H9 (cell line): ENCODE measurements at regions not wholly inside any gene's neighbourhood (a gene's known extent, or its start where the extent isn't known, plus 50 kb on each side); places are given as distances from the start of the nearest gene placed in this dataset.

Experiments used
- DNase-seq: peaks from one replicate; pipeline ENCODE4 v3.0.0-alpha.2; 2017
- H2AFZ ChIP-seq: one replicate; pipeline ENCODE4 v1.6.1; 2013; ENCODE audit warnings: mild to moderate bottlenecking, low read length, control low read depth, moderate library complexity
- H2AK5ac ChIP-seq: 2 replicates; pipeline ENCODE4 v1.6.1; 2013; ENCODE audit warnings: low read length, control low read depth, mixed read lengths; ENCODE audit not compliant: insufficient read length
- H2BK120ac ChIP-seq: one replicate; pipeline ENCODE4 v1.6.1; 2013; ENCODE audit warnings: low read depth, mild to moderate bottlenecking, low read length, control low read depth, inconsistent platforms; ENCODE audit not compliant: poor library complexity, severe bottlenecking
- H2BK12ac ChIP-seq: 2 replicates; pipeline ENCODE4 v1.6.1; 2013; ENCODE audit warnings: low read length, control low read depth, mixed read lengths, low read depth; ENCODE audit not compliant: insufficient read length
- H2BK15ac ChIP-seq: 2 replicates; pipeline ENCODE4 v1.6.1; 2013; ENCODE audit warnings: low read depth, low read length, control low read depth
- H2BK20ac ChIP-seq: one replicate; pipeline ENCODE4 v1.6.1; 2013; ENCODE audit warnings: low read depth, mild to moderate bottlenecking, low read length, control low read depth, inconsistent platforms; ENCODE audit not compliant: poor library complexity, severe bottlenecking
- H2BK5ac ChIP-seq: 2 replicates; pipeline ENCODE4 v1.6.1; 2013; ENCODE audit warnings: low read length, control low read depth, mixed read lengths; ENCODE audit not compliant: insufficient read length
- H3K14ac ChIP-seq: 2 replicates; pipeline ENCODE4 v1.6.1; 2013; ENCODE audit warnings: low read length, control low read depth; ENCODE audit not compliant: insufficient read depth
- H3K18ac ChIP-seq: 2 replicates; pipeline ENCODE4 v1.6.1; 2013; ENCODE audit warnings: low read depth, mild to moderate bottlenecking, mixed read lengths, low read length, control low read depth; ENCODE audit not compliant: insufficient read length
- H3K23ac ChIP-seq: 2 replicates; pipeline ENCODE4 v1.6.1; 2013; ENCODE audit warnings: low read length, control low read depth, mixed read lengths, low read depth; ENCODE audit not compliant: insufficient read length
- H3K23me2 ChIP-seq: 2 replicates; pipeline ENCODE4 v1.6.1; 2013; ENCODE audit warnings: low read depth, mild to moderate bottlenecking, mixed read lengths, low read length, control low read depth; ENCODE audit not compliant: insufficient read length, poor library complexity, severe bottlenecking
- H3K27ac ChIP-seq: 2 replicates; pipeline ENCODE4 v1.5.1; 2013; ENCODE audit warnings: low read length, control low read depth, mixed read lengths, low read depth; ENCODE audit not compliant: insufficient read length
- H3K27me3 ChIP-seq: 2 replicates; pipeline ENCODE4 v1.6.1; 2013; ENCODE audit warnings: low read length, control low read depth, inconsistent platforms; ENCODE audit not compliant: insufficient read depth
- H3K4ac ChIP-seq: 2 replicates; pipeline ENCODE4 v1.6.1; 2013; ENCODE audit warnings: low read depth, mild to moderate bottlenecking, control low read depth, inconsistent platforms, low read length, moderate library complexity
- H3K4me1 ChIP-seq: 2 replicates; pipeline ENCODE4 v1.6.1; 2013; ENCODE audit warnings: low read length, control low read depth, inconsistent platforms; ENCODE audit not compliant: insufficient read depth
- H3K4me2 ChIP-seq: 2 replicates; pipeline ENCODE4 v1.6.1; 2013; ENCODE audit warnings: low read length, control low read depth, mixed read lengths; ENCODE audit not compliant: insufficient read length, insufficient read depth
- H3K56ac ChIP-seq: 2 replicates; pipeline ENCODE4 v1.6.1; 2013; ENCODE audit warnings: low read depth, mild to moderate bottlenecking, mixed read lengths, low read length, control low read depth; ENCODE audit not compliant: insufficient read length
- H3K79me1 ChIP-seq: 2 replicates; pipeline ENCODE4 v1.6.1; 2013; ENCODE audit warnings: low read depth, mild to moderate bottlenecking, moderate library complexity, low read length, control low read depth, inconsistent platforms; ENCODE audit not compliant: insufficient read depth, poor library complexity, severe bottlenecking
- H3K79me2 ChIP-seq: 2 replicates; pipeline ENCODE4 v1.6.1; 2013; ENCODE audit warnings: low read length, control low read depth, inconsistent platforms; ENCODE audit not compliant: insufficient read depth
- H3K9ac ChIP-seq: 2 replicates; pipeline ENCODE4 v1.6.1; 2013; ENCODE audit warnings: low read length, control low read depth, mixed read lengths; ENCODE audit not compliant: insufficient read length; ENCODE audit errors: extremely low read depth
- H3K9me3 ChIP-seq: one replicate; pipeline ENCODE4 v1.6.1; 2013; ENCODE audit warnings: low read depth, low read length, inconsistent platforms; ENCODE audit not compliant: control insufficient read depth
- H3T11ph ChIP-seq: one replicate; pipeline ENCODE4 v1.6.1; 2013; ENCODE audit warnings: mild to moderate bottlenecking, low read length, control low read depth, inconsistent platforms
- H4K20me1 ChIP-seq: one replicate; pipeline ENCODE4 v1.6.1; 2013; ENCODE audit not compliant: control insufficient read depth, insufficient read length, insufficient read depth
- H4K5ac ChIP-seq: 2 replicates; pipeline ENCODE4 v1.6.1; 2013; ENCODE audit warnings: low read depth, mild to moderate bottlenecking, mixed read lengths, low read length, control low read depth; ENCODE audit not compliant: insufficient read length
- H4K8ac ChIP-seq: replicated peaks from 2 replicates; pipeline ENCODE4 v1.6.1; 2013; ENCODE audit warnings: low read length, control low read depth, mixed read lengths, low read depth; ENCODE audit not compliant: insufficient read length
- H4K91ac ChIP-seq: 2 replicates; pipeline ENCODE4 v1.6.1; 2013; ENCODE audit warnings: low read depth, mild to moderate bottlenecking, moderate library complexity, mixed read lengths, low read length, control low read depth; ENCODE audit not compliant: insufficient read length
- H3K27ac Mint-ChIP-seq, 3 experiments: 2 replicates in 2 of 3; 3 replicates in 1 of 3; pipeline ENCODE4 v1.8.0; 2020 to 2021; ENCODE audit warnings: mixed read lengths in 3 of 3, mild to moderate bottlenecking in 1 of 3, moderate library complexity in 1 of 3
- H3K27me3 Mint-ChIP-seq: 2 replicates; pipeline ENCODE4 v1.8.0; 2021; ENCODE audit warnings: low read depth, mild to moderate bottlenecking, moderate library complexity, mixed read lengths
- H3K36me3 Mint-ChIP-seq, 3 experiments: 2 replicates in 2 of 3; 3 replicates in 1 of 3; pipeline ENCODE4 v1.8.0; 2020 to 2021; ENCODE audit warnings: low read depth in 3 of 3, mixed read lengths in 3 of 3; ENCODE audit not compliant: insufficient read depth in 1 of 3
- H3K4me1 Mint-ChIP-seq, 2 experiments: 2 replicates each; pipeline ENCODE4 v1.8.0; 2020; ENCODE audit warnings: mixed read lengths in 2 of 2
- H3K4me3 Mint-ChIP-seq, 2 experiments: 2 replicates in 1 of 2; 3 replicates in 1 of 2; pipeline ENCODE4 v1.8.0; 2020 to 2021; ENCODE audit warnings: mild to moderate bottlenecking in 2 of 2, mixed read lengths in 2 of 2, moderate library complexity in 1 of 2
- H3K9me3 Mint-ChIP-seq, 2 experiments: 2 replicates in 1 of 2; 3 replicates in 1 of 2; pipeline ENCODE4 v1.8.0; 2020; ENCODE audit warnings: mild to moderate bottlenecking in 2 of 2, mixed read lengths in 2 of 2, moderate library complexity in 1 of 2
- CTCF ChIP-seq: fragments of 200-600 bp; sonication (generic); conservative IDR thresholded peaks from 3 replicates; pipeline ENCODE4 v1.8.0; 2021; ENCODE audit warnings: antibody characterized with exemption, mild to moderate bottlenecking
- WGBS: extraction: QIAGEN DNeasy Blood & Tissue Kit; methylation state at CpG from one replicate; pipeline ENCODE4 v1.1.7; 2013; ENCODE audit warnings: missing lambda C conversion rate, low lambda C conversion rate, mixed read lengths; ENCODE audit not compliant: insufficient read length; ENCODE audit errors: extremely low coverage; 5-methylcytosine and 5-hydroxymethylcytosine counted together

GRCh38 chr12:11976005-11976404 lies 94.7 kb upstream of the BCL2L14 start:
- no peaks in the 10 kb centered on the region for H3K27me3 Mint-ChIP-seq
- no peak overlapping the region for H3K4ac ChIP-seq
- no peak for TF ChIP-seq CTCF
- no CpG with 5 or more reads among the region's 4 CpGs for WGBS
- no peak overlapping the region for H3K9ac ChIP-seq
- no peak overlapping the region for H3K27ac Mint-ChIP-seq
- no peak overlapping the region for H3K56ac ChIP-seq
- no peak overlapping the region for H2BK12ac ChIP-seq
- no peaks in the 10 kb centered on the region for H4K20me1 ChIP-seq
- H3K23me2 ChIP-seq: no peaks in the 10 kb centered on the region
- no peaks in the 10 kb centered on the region for H3K27me3 ChIP-seq
- no peak overlapping the region for H3K4me3 Mint-ChIP-seq
- no peak overlapping the region for H2BK5ac ChIP-seq
- no peak overlapping the region for H2BK20ac ChIP-seq
- peaks cover 0 to 5% of the 10 kb centered on the region in 2 experiments; a peak in 3 of 4 replicates for H3K4me1 Mint-ChIP-seq
- no peak overlapping the region for H4K91ac ChIP-seq
- H3K79me2 ChIP-seq: no peaks in the 10 kb centered on the region
- H3K14ac ChIP-seq: no peak overlapping the region
- H4K8ac ChIP-seq: no peak overlapping the region
- H2AK5ac ChIP-seq: no peak overlapping the region
- no peak overlapping the region for H3K23ac ChIP-seq
- no peak overlapping the region for H3K27ac ChIP-seq
- H4K5ac ChIP-seq: no peak overlapping the region
- H3K79me1 ChIP-seq: no peaks in the 10 kb centered on the region
- no peaks in the 10 kb centered on the region for H3K9me3 ChIP-seq
- no peak overlapping the region for H3K4me2 ChIP-seq
- H3K36me3 Mint-ChIP-seq: peaks cover 0 to 1% (median 0%) of the 10 kb centered on the region in 3 experiments; a peak in 2 of 7 replicates
- H2BK15ac ChIP-seq: no peak overlapping the region
- H2BK120ac ChIP-seq: no peak overlapping the region
- H3T11ph ChIP-seq: no peak overlapping the region
- H3K9me3 Mint-ChIP-seq: peaks cover 0 to 2% of the 10 kb centered on the region in 2 experiments; a peak in 2 of 5 replicates
- H3K18ac ChIP-seq: no peak overlapping the region
- DNase-seq: no peak
- H2AFZ ChIP-seq: no peak overlapping the region
- H3K4me1 ChIP-seq: no peaks in the 10 kb centered on the region
